Erythroblast (primary cell): ENCODE measurements at regions not wholly inside any gene's neighbourhood (a gene's known extent, or its start where the extent isn't known, plus 50 kb on each side); places are given as distances from the start of the nearest gene placed in this dataset.

Experiments used
- DNase-seq, 2 experiments: peaks; one replicate each; lab custom pipeline; 2025; lab: John Stamatoyannopoulos, UW
- GATA1 ChIP-seq: IDR thresholded peaks from 2 replicates; pipeline ENCODE4 v1.6.1; 2011; ENCODE audit warnings: low read depth, mild to moderate bottlenecking, control low read depth, low read length, moderate library complexity
- POLR2A ChIP-seq: IDR thresholded peaks from 2 replicates; pipeline ENCODE4 v1.6.1; 2011; ENCODE audit warnings: mild to moderate bottlenecking, low read length

GRCh38 chr15:100806157-100806556 lies 73.5 kb upstream of the ALDH1A3 start:
- TF ChIP-seq POLR2A = no peak
- no peak for TF ChIP-seq GATA1
- no peak for DNase-seq

GRCh38 chr15:100807028-100807427 lies 72.6 kb upstream of the ALDH1A3 start:
- no peak for DNase-seq
- TF ChIP-seq POLR2A = no peak
- no peak for TF ChIP-seq GATA1

GRCh38 chr15:100808691-100809090 lies 70.9 kb upstream of the ALDH1A3 start:
- no peak for TF ChIP-seq GATA1
- TF ChIP-seq POLR2A = no peak
- DNase-seq = no peak

GRCh38 chr15:100809151-100809550 lies 70.5 kb upstream of the ALDH1A3 start:
- no peak for DNase-seq
- TF ChIP-seq POLR2A = no peak
- no peak for TF ChIP-seq GATA1

- TF ChIP-seq GATA1 = no peak
- TF ChIP-seq POLR2A = no peak
- no peak for DNase-seq
Observed at GRCh38 chr15:100809587-100809986, 70.0 kb upstream of the ALDH1A3 start.

- TF ChIP-seq GATA1 = no peak
- TF ChIP-seq POLR2A = no peak
- no peak for DNase-seq
Observed at GRCh38 chr15:100810229-100810628, 69.4 kb upstream of the ALDH1A3 start.

- DNase-seq = no peak
- TF ChIP-seq GATA1 (no peak), POLR2A (no peak)
Observed at GRCh38 chr15:100810831-100811230, 68.8 kb upstream of the ALDH1A3 start.

- DNase-seq = no peak
- TF ChIP-seq GATA1 (no peak), POLR2A (no peak)
Observed at GRCh38 chr15:100812802-100813201, 66.8 kb upstream of the ALDH1A3 start.

GRCh38 chr15:100818927-100819326 lies 60.7 kb upstream of the ALDH1A3 start:
- DNase-seq = no peak
- TF ChIP-seq GATA1 (no peak), POLR2A (no peak)

GRCh38 chr15:100820528-100820927 lies 59.1 kb upstream of the ALDH1A3 start:
- TF ChIP-seq GATA1 (no peak), POLR2A (no peak)
- no peak for DNase-seq

- TF ChIP-seq GATA1 = no peak
- TF ChIP-seq POLR2A = no peak
- DNase-seq = no peak
Observed at GRCh38 chr15:100821327-100821726, 58.3 kb upstream of the ALDH1A3 start.

- TF ChIP-seq POLR2A = no peak
- TF ChIP-seq GATA1 = no peak
- DNase-seq = no peak
Observed at GRCh38 chr15:100824211-100824610, 55.4 kb upstream of the ALDH1A3 start.

GRCh38 chr15:100829457-100829856 lies 50.2 kb upstream of the ALDH1A3 start:
- no peak for TF ChIP-seq GATA1
- TF ChIP-seq POLR2A = no peak

More at GRCh38 chr15:100829457-100829856, 50.2 kb upstream of the ALDH1A3 start:
- DNase-seq = no peak
